ENCODE measurements at regions not wholly inside any gene's neighbourhood (a gene's known extent, or its start where the extent isn't known, plus 50 kb on each side); places are given as distances from the start of the nearest gene placed in this dataset.

- Histone ChIP-seq H2AFZ (no peak overlapping the region), H3K4me2 (ENCODE audit: low read length) (no peak overlapping the region), H3K27ac (no peak overlapping the region), H3K27me3 (ENCODE audit: control insufficient read depth, insufficient read depth, low read length) (no peaks in the 10 kb centered on the region), H3K4me3 (ENCODE audit: low read depth, low read length) (no peak overlapping the region), H3K9me3 (ENCODE audit: control insufficient read depth, low read length) (no peaks in the 10 kb centered on the region), H3K36me3 (ENCODE audit: control insufficient read depth, insufficient read depth, low read length) (no peaks in the 10 kb centered on the region), H3K79me2 (no peaks in the 10 kb centered on the region), H3K9ac (no peak overlapping the region), H3K4me1 (no peaks in the 10 kb centered on the region)
- no peak for TF ChIP-seq CTCF (IDR thresholded peaks at IDR 0.05)
These were observed 679.3 kb downstream of the TYW1 start for GRCh38 chr7:67675971-67676370.

- Histone ChIP-seq H3K4me3 (ENCODE audit: low read depth, low read length) (no peak overlapping the region), H3K9me3 (ENCODE audit: control insufficient read depth, low read length) (no peaks in the 10 kb centered on the region), H3K9ac (no peak overlapping the region), H3K4me1 (no peaks in the 10 kb centered on the region), H3K27ac (no peak overlapping the region), H3K4me2 (ENCODE audit: low read length) (no peak overlapping the region), H2AFZ (no peak overlapping the region), H3K27me3 (ENCODE audit: control insufficient read depth, insufficient read depth, low read length) (no peaks in the 10 kb centered on the region), H3K79me2 (no peaks in the 10 kb centered on the region), H3K36me3 (ENCODE audit: control insufficient read depth, insufficient read depth, low read length) (no peaks in the 10 kb centered on the region)
- TF ChIP-seq CTCF (IDR thresholded peaks at IDR 0.05): no peak
These were observed 681.8 kb downstream of the TYW1 start for GRCh38 chr7:67678419-67678818.

GRCh38 chr7:67683628-67684027, 687.0 kb downstream of the TYW1 start:
- no peaks in the 10 kb centered on the region for H3K4me1 ChIP-seq
- no peaks in the 10 kb centered on the region for H3K36me3 ChIP-seq (ENCODE audit: control insufficient read depth, insufficient read depth, low read length)
- no peaks in the 10 kb centered on the region for H3K27me3 ChIP-seq (ENCODE audit: control insufficient read depth, insufficient read depth, low read length)
- H3K79me2 ChIP-seq: no peaks in the 10 kb centered on the region
- H3K27ac ChIP-seq: no peak overlapping the region
- H3K4me2 ChIP-seq (ENCODE audit: low read length): no peak overlapping the region
- no peak for TF ChIP-seq CTCF (IDR thresholded peaks at IDR 0.05)
- no peak overlapping the region for H3K9ac ChIP-seq
- H2AFZ ChIP-seq: no peak overlapping the region
- no peaks in the 10 kb centered on the region for H3K9me3 ChIP-seq (ENCODE audit: control insufficient read depth, low read length)
- no peak overlapping the region for H3K4me3 ChIP-seq (ENCODE audit: low read depth, low read length)

GRCh38 chr7:67690700-67691099, 694.1 kb downstream of the TYW1 start:
- H3K36me3 ChIP-seq (ENCODE audit: control insufficient read depth, insufficient read depth, low read length): no peaks in the 10 kb centered on the region
- no peak overlapping the region for H3K4me2 ChIP-seq (ENCODE audit: low read length)
- H2AFZ ChIP-seq: no peak overlapping the region
- no peaks in the 10 kb centered on the region for H3K4me1 ChIP-seq
- TF ChIP-seq CTCF (IDR thresholded peaks at IDR 0.05): no peak
- H3K27ac ChIP-seq: no peak overlapping the region
- no peaks in the 10 kb centered on the region for H3K9me3 ChIP-seq (ENCODE audit: control insufficient read depth, low read length)
- no peak overlapping the region for H3K9ac ChIP-seq
- H3K4me3 ChIP-seq (ENCODE audit: low read depth, low read length): no peak overlapping the region
- no peaks in the 10 kb centered on the region for H3K27me3 ChIP-seq (ENCODE audit: control insufficient read depth, insufficient read depth, low read length)
- no peaks in the 10 kb centered on the region for H3K79me2 ChIP-seq

GRCh38 chr7:67692425-67692824, 695.8 kb downstream of the TYW1 start:
- Histone ChIP-seq H3K4me1 (no peaks in the 10 kb centered on the region), H3K9me3 (ENCODE audit: control insufficient read depth, low read length) (no peaks in the 10 kb centered on the region), H3K9ac (no peak overlapping the region), H2AFZ (no peak overlapping the region), H3K4me2 (ENCODE audit: low read length) (no peak overlapping the region), H3K36me3 (ENCODE audit: control insufficient read depth, insufficient read depth, low read length) (no peaks in the 10 kb centered on the region), H3K4me3 (ENCODE audit: low read depth, low read length) (no peak overlapping the region), H3K79me2 (no peaks in the 10 kb centered on the region), H3K27me3 (ENCODE audit: control insufficient read depth, insufficient read depth, low read length) (no peaks in the 10 kb centered on the region), H3K27ac (no peak overlapping the region)
- no peak for TF ChIP-seq CTCF (IDR thresholded peaks at IDR 0.05)
